GM12875 (cell line): ENCODE measurements at regions not wholly inside any gene's neighbourhood (a gene's known extent, or its start where the extent isn't known, plus 50 kb on each side); places are given as distances from the start of the nearest gene placed in this dataset.
"Not testable (repeated sequence)": the region's sequence is repeated elsewhere in the genome, so short reads cannot be mapped to it uniquely, and the experiment has no call there.

Experiments used
- H3K4me3 ChIP-seq: one replicate; pipeline ENCODE4 v1.5.1; 2011; ENCODE audit warnings: low read depth, low read length, control low read depth
- TF ChIP-seq, protein P1 (sequence below): IDR thresholded peaks from 2 replicates; pipeline ENCODE4 v1.5.1; 2011; ENCODE audit warnings: low read depth, mild to moderate bottlenecking, control low read depth, inconsistent platforms, low read length, moderate library complexity, borderline replicate concordance; ENCODE audit not compliant: insufficient read depth

GRCh38 chr18:73520229-73520628 lies 627.4 kb downstream of the FBXO15 start:
- no peak overlapping the region for H3K4me3 ChIP-seq
- TF ChIP-seq, protein P1, sequence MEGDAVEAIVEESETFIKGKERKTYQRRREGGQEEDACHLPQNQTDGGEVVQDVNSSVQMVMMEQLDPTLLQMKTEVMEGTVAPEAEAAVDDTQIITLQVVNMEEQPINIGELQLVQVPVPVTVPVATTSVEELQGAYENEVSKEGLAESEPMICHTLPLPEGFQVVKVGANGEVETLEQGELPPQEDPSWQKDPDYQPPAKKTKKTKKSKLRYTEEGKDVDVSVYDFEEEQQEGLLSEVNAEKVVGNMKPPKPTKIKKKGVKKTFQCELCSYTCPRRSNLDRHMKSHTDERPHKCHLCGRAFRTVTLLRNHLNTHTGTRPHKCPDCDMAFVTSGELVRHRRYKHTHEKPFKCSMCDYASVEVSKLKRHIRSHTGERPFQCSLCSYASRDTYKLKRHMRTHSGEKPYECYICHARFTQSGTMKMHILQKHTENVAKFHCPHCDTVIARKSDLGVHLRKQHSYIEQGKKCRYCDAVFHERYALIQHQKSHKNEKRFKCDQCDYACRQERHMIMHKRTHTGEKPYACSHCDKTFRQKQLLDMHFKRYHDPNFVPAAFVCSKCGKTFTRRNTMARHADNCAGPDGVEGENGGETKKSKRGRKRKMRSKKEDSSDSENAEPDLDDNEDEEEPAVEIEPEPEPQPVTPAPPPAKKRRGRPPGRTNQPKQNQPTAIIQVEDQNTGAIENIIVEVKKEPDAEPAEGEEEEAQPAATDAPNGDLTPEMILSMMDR: no peak

GRCh38 chr18:73516056-73516455 lies 631.6 kb downstream of the FBXO15 start:
- H3K4me3 ChIP-seq: not testable (repeated sequence)

- TF ChIP-seq, protein P1: no peak
- no peak overlapping the region for H3K4me3 ChIP-seq
Measured at GRCh38 chr18:73514449-73514848, 633.2 kb downstream of the FBXO15 start.

GRCh38 chr18:73511771-73512503 lies 635.7 kb downstream of the FBXO15 start:
- TF ChIP-seq, protein P1: no peak
- no peak overlapping the region for H3K4me3 ChIP-seq

DNA sequence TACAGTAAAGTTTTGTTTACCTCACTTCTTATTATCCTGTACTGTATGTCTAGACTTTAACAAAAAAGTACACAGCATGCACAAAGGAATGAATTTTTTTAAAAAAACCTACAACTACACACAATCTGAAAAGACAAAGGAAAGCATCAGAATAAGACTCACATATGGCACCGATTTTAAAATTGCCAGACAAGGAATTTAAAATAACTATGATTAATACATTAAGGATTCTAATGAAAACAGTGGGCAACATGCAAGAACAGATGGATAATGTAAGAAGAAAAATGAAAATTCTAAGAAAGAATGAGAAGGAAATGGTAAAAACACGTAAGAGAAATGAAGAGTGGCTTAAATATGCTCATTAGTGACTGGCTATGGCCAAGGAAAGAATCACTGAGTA lies 638.2 kb downstream of the FBXO15 start:
- no peak overlapping the region for H3K4me3 ChIP-seq
- TF ChIP-seq, protein P1: no peak

- no peak overlapping the region for H3K4me3 ChIP-seq
- TF ChIP-seq, protein P1: no peak
Measured at GRCh38 chr18:73503326-73503725, 635.5 kb upstream of the NETO1 start.

DNA sequence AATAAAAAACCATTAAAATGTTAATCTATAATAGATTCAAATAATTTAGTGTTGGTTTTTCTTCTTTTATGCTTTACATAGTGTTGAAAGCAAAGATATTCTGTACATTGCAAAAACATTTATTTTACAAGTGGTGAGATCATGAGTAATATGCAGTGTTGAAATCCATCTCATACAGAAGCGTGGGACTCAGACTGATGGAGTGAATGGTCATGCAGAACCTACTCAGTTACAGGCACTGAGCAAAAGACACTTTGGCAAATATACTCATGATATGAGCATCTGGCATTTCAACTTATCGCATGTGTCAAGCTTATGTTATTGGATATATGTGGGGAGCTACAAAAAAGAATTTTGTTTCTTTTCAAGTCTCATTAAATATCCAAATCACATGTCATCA lies 620.2 kb upstream of the NETO1 start:
- TF ChIP-seq, protein P1: no peak
- H3K4me3 ChIP-seq: no peak overlapping the region
